GM19328 (cell line): ENCODE measurements at regions not wholly inside any gene's neighbourhood (a gene's known extent, or its start where the extent isn't known, plus 50 kb on each side); places are given as distances from the start of the nearest gene placed in this dataset.

Experiments
- ATAC-seq: cut with Tn5 transposase; IDR thresholded peaks from one replicate; pipeline ENCODE4 v1.9.1; 2021; ENCODE audit warnings: mild to moderate bottlenecking, moderate library complexity; ENCODE audit not compliant: unreplicated experiment

GRCh38 chr18:41268271-41268670 is 686.8 kb upstream of the PIK3C3 start:
- ATAC-seq: no peak

- ATAC-seq: no peak
Measured at GRCh38 chr18:41266616-41267015, 688.4 kb upstream of the PIK3C3 start.

- no peak for ATAC-seq
Measured at GRCh38 chr18:41266204-41266603, 688.8 kb upstream of the PIK3C3 start.

- no peak for ATAC-seq
Measured at GRCh38 chr18:41265047-41265446, 690.0 kb upstream of the PIK3C3 start.

- no peak for ATAC-seq
Measured at GRCh38 chr18:41263956-41264355, 691.1 kb upstream of the PIK3C3 start.

- ATAC-seq: no peak
Measured at GRCh38 chr18:41262688-41263087, 692.3 kb upstream of the PIK3C3 start.

GRCh38 chr18:41244591-41245037 is 710.4 kb upstream of the PIK3C3 start:
- no peak for ATAC-seq

GRCh38 chr18:41237317-41237716 is 717.7 kb upstream of the PIK3C3 start:
- no peak for ATAC-seq

GRCh38 chr18:41231681-41232080 is 723.4 kb upstream of the PIK3C3 start:
- no peak for ATAC-seq

- no peak for ATAC-seq
Measured at GRCh38 chr18:41227993-41228392, 727.0 kb upstream of the PIK3C3 start.

- no peak for ATAC-seq
Measured at GRCh38 chr18:41226911-41227310, 728.1 kb upstream of the PIK3C3 start.

- no peak for ATAC-seq
Measured at GRCh38 chr18:41226186-41226585, 728.8 kb upstream of the PIK3C3 start.

GRCh38 chr18:41216341-41217003 is 738.6 kb upstream of the PIK3C3 start:
- ATAC-seq: no peak

GRCh38 chr18:41207706-41208105 is 747.3 kb upstream of the PIK3C3 start:
- no peak for ATAC-seq

- ATAC-seq: no peak
Measured at GRCh38 chr18:41206341-41206830, 748.6 kb upstream of the PIK3C3 start.

GRCh38 chr18:41199212-41199611 is 755.8 kb upstream of the PIK3C3 start:
- ATAC-seq: no peak

GRCh38 chr18:41197967-41198366 is 757.1 kb upstream of the PIK3C3 start:
- ATAC-seq: no peak

- no peak for ATAC-seq
Measured at GRCh38 chr18:41170346-41170745, 784.7 kb upstream of the PIK3C3 start.

GRCh38 chr18:41165625-41166024 is 789.4 kb upstream of the PIK3C3 start:
- ATAC-seq: no peak

- ATAC-seq: no peak
Measured at GRCh38 chr18:41162781-41163180, 792.3 kb upstream of the PIK3C3 start.

GRCh38 chr18:41162191-41162590 is 792.8 kb upstream of the PIK3C3 start:
- no peak for ATAC-seq

- ATAC-seq: no peak
Measured at GRCh38 chr18:41155910-41156851, 798.9 kb upstream of the PIK3C3 start.
